Activated naive CD4-positive, alpha-beta T cell treated with anti-CD3 and anti-CD28 coated beads for 36 hours (primary cell): ENCODE measurements at regions not wholly inside any gene's neighbourhood (a gene's known extent, or its start where the extent isn't known, plus 50 kb on each side); places are given as distances from the start of the nearest gene placed in this dataset.
"Not testable (repeated sequence)": the region's sequence is repeated elsewhere in the genome, so short reads cannot be mapped to it uniquely, and the experiment has no call there.

Source experiments
- CTCF ChIA-PET: fragments of 350-600 bp; sonication (Branson Sonifier 250); formaldehyde crosslinking; loops from one replicate; lab custom pipeline; 2021; ENCODE audit warnings: antibody characterized with exemption; lab: Charles Lee
- DNase-seq: peaks from one replicate; pipeline ENCODE4 v3.0.0-alpha.2; 2020
- H3K27ac Mint-ChIP-seq: one replicate; pipeline ENCODE4 v1.8.0; 2021; ENCODE audit warnings: mild to moderate bottlenecking, mixed read lengths
- H3K27me3 Mint-ChIP-seq: one replicate; pipeline ENCODE4 v1.8.0; 2021; ENCODE audit warnings: low read depth, mixed read lengths
- H3K36me3 Mint-ChIP-seq: one replicate; pipeline ENCODE4 v1.8.0; 2021; ENCODE audit warnings: low read depth, mixed read lengths
- H3K4me1 Mint-ChIP-seq: one replicate; pipeline ENCODE4 v1.8.0; 2021; ENCODE audit warnings: low read depth, mixed read lengths
- H3K4me3 Mint-ChIP-seq: one replicate; pipeline ENCODE4 v1.8.0; 2021; ENCODE audit warnings: mild to moderate bottlenecking, moderate library complexity, mixed read lengths
- H3K9me3 Mint-ChIP-seq: one replicate; pipeline ENCODE4 v1.8.0; 2021; ENCODE audit warnings: mixed read lengths
- intact Hi-C: fragments of 100-400 bp; cut with micrococcal nuclease; formaldehyde crosslinking; loops from one replicate; pipeline ENCODE4 v1.15.1; 2023

- H3K36me3 Mint-ChIP-seq = no peaks in the 10 kb centered on the region
- intact Hi-C loops = no loop called here
- CTCF ChIA-PET = no interaction called here
- H3K4me1 Mint-ChIP-seq = no peaks in the 10 kb centered on the region
- no peaks in the 10 kb centered on the region for H3K9me3 Mint-ChIP-seq
- H3K27me3 Mint-ChIP-seq = no peaks in the 10 kb centered on the region
- H3K27ac Mint-ChIP-seq = no peak overlapping the region
- no peak overlapping the region for H3K4me3 Mint-ChIP-seq
- no peak for DNase-seq
Observed at GRCh38 chr15:87710406-87710805, 546.1 kb downstream of the NTRK3 start.

DNA sequence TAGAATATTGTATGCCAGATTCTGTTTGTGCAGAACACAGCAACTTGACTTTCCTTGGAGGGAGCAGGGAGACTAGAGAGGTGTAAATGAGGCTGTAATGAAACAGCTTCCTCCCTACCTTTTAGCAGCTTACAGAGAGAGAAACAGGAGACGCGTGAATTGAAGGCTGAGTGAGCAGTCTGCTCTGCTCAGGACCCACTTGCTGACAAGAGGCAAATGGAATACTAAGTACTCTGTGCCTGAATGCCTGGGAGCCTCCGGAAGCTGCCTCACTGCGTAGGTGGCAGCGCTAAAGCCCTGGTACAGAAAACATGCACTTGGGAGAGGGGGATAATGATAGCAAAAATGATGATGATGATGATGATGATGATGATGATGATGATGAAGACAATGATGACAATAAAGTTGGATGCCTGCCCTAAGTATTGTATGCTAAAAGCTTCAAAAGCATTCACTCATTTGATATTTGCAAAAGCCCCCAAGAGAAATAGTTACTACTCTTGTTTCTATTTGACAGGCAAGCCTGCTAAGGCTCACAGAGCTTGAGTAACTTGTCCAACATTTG lies 548.9 kb downstream of the NTRK3 start:
- Mint-ChIP-seq H3K4me1 (no peaks in the 10 kb centered on the region), H3K9me3 (no peaks in the 10 kb centered on the region), H3K36me3 (no peaks in the 10 kb centered on the region), H3K4me3 (no peak overlapping the region), H3K27ac (no peak overlapping the region), H3K27me3 (no peaks in the 10 kb centered on the region)
- CTCF ChIA-PET = interaction anchor here (0.8 kb wide), 1 partner anchor 567 kb away, joined by 3 read pairs; no protein-coding TSS in a partner anchor
- no peak for DNase-seq
- intact Hi-C loops = no loop called here

DNA sequence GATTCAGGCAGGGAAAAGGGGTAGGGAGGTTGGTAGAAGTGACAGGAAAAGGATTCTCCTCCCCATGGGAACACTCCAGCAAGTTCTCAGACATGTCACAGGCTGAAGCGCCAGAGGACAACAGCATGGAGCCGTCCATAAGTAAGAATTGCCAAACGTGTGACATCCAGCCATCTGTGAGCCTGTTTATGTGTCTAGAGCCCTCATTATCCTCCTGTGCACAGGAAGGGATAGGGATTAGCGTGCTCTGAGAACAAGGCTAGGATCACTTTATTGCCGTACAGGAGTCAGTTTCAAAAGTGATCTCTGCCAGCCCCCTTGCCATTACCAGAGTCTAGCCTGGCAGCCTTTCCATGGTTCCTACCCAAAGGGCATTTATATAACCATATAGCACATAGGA lies 549.5 kb downstream of the NTRK3 start:
- intact Hi-C loops = no loop called here
- Mint-ChIP-seq H3K36me3 (no peaks in the 10 kb centered on the region), H3K27ac (no peak overlapping the region), H3K27me3 (no peaks in the 10 kb centered on the region), H3K4me3 (no peak overlapping the region), H3K9me3 (no peaks in the 10 kb centered on the region), H3K4me1 (no peaks in the 10 kb centered on the region)
- CTCF ChIA-PET = no interaction called here
- DNase-seq = no peak

DNA sequence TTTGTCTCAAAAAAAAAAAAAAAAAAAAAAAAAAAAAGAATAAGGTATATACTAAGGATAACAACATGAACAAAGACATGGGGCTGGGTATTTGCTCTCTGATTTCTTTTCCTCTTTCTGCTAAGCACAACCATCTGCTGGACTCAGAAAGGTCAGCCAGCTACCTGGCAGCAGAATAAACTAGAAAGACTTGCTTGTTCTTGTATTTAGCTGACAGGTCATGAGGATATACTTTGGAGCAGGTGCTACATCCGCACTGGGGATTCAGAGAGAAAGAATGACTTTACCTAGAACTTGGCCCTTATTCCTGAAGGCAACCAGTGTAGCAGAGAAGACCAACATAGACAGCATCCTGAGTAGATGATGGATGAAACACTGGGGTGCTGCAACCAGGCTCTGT lies 550.5 kb downstream of the NTRK3 start:
- H3K4me3 Mint-ChIP-seq = no peak overlapping the region
- no peaks in the 10 kb centered on the region for H3K36me3 Mint-ChIP-seq
- H3K27ac Mint-ChIP-seq = no peak overlapping the region
- H3K9me3 Mint-ChIP-seq = no peaks in the 10 kb centered on the region
- CTCF ChIA-PET = no interaction called here
- intact Hi-C loops = no loop called here
- DNase-seq = no peak
- no peaks in the 10 kb centered on the region for H3K4me1 Mint-ChIP-seq
- no peaks in the 10 kb centered on the region for H3K27me3 Mint-ChIP-seq

DNA sequence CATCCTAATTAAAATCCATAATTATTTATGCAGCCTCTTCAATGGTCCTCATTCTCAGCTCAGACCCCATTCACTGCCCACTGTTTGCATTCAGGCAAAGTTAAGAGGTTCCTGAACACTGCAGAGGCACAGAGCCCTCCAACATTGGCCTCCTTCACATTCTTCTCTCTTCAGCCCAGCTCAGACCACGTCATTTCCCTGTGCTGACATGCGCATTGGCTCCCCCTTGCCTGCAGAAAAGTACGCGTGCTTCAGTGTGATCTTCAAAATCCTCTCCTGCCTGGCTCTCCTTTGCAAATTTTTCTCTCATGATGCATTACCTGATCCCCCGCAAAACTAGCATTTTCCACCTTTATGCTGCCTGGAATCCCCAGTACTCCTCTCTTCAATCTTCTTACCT lies 552.3 kb downstream of the NTRK3 start:
- intact Hi-C loops = no loop called here
- Mint-ChIP-seq H3K4me3 (no peak overlapping the region), H3K9me3 (no peaks in the 10 kb centered on the region), H3K27me3 (no peaks in the 10 kb centered on the region), H3K36me3 (no peaks in the 10 kb centered on the region), H3K4me1 (no peaks in the 10 kb centered on the region), H3K27ac (no peak overlapping the region)
- DNase-seq = no peak
- CTCF ChIA-PET = interaction anchor here (1.0 kb wide), 1 partner anchor 12 kb away, joined by 3 read pairs; no protein-coding TSS in a partner anchor

DNA sequence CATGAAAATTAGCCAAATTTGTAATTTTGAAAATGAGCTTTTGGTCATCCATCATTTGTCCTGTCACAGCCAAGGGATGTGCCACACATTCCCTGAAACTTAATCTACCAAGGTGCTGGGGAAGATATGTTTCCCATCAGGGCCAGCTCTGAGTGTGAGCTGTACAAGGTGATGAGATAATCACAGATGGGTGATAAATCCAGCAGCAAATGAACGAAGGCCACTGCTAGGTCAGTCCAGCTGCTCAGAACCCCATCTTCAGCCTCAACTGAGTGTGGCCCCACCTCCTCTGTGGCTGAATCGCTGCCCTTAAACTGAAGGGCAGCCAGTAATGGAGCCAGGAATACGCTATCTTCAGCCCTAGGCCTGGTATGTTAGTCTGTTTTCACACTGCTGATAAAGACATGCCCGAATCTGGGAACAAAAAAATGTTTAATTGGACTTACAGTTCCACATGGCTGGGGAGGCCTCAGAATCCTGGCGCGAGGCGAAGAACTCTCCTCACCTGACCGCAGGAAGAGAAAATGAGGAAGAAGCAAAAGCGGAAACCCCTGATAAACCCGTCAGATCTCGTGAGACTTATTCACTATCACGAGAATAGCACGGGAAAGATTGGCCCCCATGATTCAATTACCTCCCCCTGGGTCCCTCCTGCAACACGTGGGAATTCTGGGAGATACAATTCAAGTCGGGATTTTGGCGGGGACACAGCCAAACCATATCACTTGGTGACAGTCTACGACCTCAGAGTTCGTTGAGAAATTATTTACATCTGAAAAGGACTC lies 553.0 kb downstream of the NTRK3 start:
- Mint-ChIP-seq H3K4me1 (no peaks in the 10 kb centered on the region), H3K27ac (no peak overlapping the region), H3K4me3 (no peak overlapping the region), H3K27me3 (no peaks in the 10 kb centered on the region), H3K36me3 (no peaks in the 10 kb centered on the region), H3K9me3 (no peaks in the 10 kb centered on the region)
- CTCF ChIA-PET = no interaction called here
- intact Hi-C loops = no loop called here
- no peak for DNase-seq

DNA sequence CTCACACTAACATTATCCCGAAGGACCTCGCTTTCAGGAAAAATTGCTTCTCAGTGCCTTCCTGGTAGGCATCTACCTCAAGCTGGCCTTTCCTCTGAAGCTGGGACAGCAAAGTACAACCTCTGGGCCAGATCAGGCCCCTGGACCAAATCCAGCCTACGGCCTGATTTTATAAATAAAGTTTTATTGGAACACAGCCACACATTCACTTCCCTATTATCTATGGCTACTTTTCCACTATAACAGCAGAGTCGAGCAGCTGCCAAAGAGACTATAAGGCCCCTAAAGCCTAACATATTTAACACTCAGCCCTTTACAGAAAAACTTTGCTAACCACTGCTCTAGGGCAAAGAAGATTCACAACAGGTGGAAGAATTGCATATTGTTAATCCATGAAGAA lies 554.3 kb downstream of the NTRK3 start:
- peaks cover 1% of the 10 kb centered on the region for H3K36me3 Mint-ChIP-seq
- H3K4me3 Mint-ChIP-seq = no peak overlapping the region
- no peaks in the 10 kb centered on the region for H3K27me3 Mint-ChIP-seq
- CTCF ChIA-PET = no interaction called here
- H3K27ac Mint-ChIP-seq = no peak overlapping the region
- peaks cover 2% of the 10 kb centered on the region for H3K9me3 Mint-ChIP-seq
- intact Hi-C loops = no loop called here
- DNase-seq = no peak
- no peaks in the 10 kb centered on the region for H3K4me1 Mint-ChIP-seq

GRCh38 chr15:87698467-87698866 lies 558.1 kb downstream of the NTRK3 start:
- DNase-seq, H3K27ac Mint-ChIP-seq, intact Hi-C loops, H3K4me3 Mint-ChIP-seq, CTCF ChIA-PET, H3K36me3 Mint-ChIP-seq, H3K4me1 Mint-ChIP-seq, H3K27me3 Mint-ChIP-seq, H3K9me3 Mint-ChIP-seq: not testable (repeated sequence)

DNA sequence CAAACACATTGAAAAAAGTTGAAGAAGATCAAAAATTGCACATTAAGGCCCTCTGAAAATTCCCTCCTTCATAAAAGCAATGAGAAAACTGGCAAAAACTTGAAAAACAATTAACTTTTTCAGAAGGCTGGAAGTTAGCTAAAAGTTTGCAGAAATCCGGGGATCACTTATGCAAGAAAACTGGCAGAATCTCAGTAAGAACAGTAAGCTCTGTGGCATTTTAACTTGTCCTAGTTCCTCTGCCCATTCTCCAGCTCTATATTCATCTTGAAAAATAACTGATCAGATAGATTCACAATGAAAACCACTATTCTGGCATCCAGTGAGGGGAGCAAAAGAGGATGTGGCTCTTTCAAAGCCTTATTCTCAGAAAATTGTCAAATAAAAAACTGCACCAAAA lies 566.8 kb downstream of the NTRK3 start:
- Mint-ChIP-seq H3K4me3 (no peak overlapping the region), H3K27me3 (no peaks in the 10 kb centered on the region), H3K27ac (no peak overlapping the region), H3K36me3 (peaks cover 2% of the 10 kb centered on the region), H3K9me3 (no peaks in the 10 kb centered on the region), H3K4me1 (peaks cover 11% of the 10 kb centered on the region)
- DNase-seq = no peak
- CTCF ChIA-PET = no interaction called here
- intact Hi-C loops = no loop called here

DNA sequence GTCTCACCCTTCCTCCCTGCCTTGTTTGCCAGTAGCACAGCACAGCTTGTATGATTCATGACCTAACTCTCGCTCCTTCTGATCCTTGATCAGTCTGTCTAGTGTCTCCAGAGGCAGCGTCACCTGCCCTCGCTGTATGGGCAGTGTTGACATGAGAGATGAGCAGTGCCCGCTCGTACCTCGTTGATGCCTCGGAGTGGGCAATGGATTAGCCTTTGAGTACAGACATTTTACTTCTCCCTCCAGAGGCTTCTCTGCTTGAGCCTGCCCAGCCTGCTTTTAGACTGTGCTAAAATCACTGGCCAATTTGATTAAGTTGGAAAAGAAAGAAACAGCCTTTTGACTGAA lies 569.0 kb downstream of the NTRK3 start:
- no peak overlapping the region for H3K27ac Mint-ChIP-seq
- H3K27me3 Mint-ChIP-seq = no peaks in the 10 kb centered on the region
- intact Hi-C loops = no loop called here
- peaks cover 17% of the 10 kb centered on the region for H3K4me1 Mint-ChIP-seq
- no peaks in the 10 kb centered on the region for H3K36me3 Mint-ChIP-seq
- DNase-seq = no peak
- CTCF ChIA-PET = interaction anchor here (0.6 kb wide), 1 partner anchor 93 kb away, joined by 3 read pairs; no protein-coding TSS in a partner anchor
- no peaks in the 10 kb centered on the region for H3K9me3 Mint-ChIP-seq
- H3K4me3 Mint-ChIP-seq = no peak overlapping the region

GRCh38 chr15:87686841-87687522 lies 569.6 kb downstream of the NTRK3 start:
- Mint-ChIP-seq H3K36me3 (no peaks in the 10 kb centered on the region), H3K27ac (no peak overlapping the region), H3K9me3 (no peaks in the 10 kb centered on the region), H3K27me3 (no peaks in the 10 kb centered on the region), H3K4me1 (peaks cover 23% of the 10 kb centered on the region), H3K4me3 (no peak overlapping the region)
- CTCF ChIA-PET = no interaction called here
- intact Hi-C loops = no loop called here
- DNase-seq = no peak

- CTCF ChIA-PET = no interaction called here
- Mint-ChIP-seq H3K27ac (no peak overlapping the region), H3K36me3 (no peaks in the 10 kb centered on the region), H3K4me1 (peaks cover 28% of the 10 kb centered on the region), H3K4me3 (no peak overlapping the region), H3K27me3 (no peaks in the 10 kb centered on the region), H3K9me3 (no peaks in the 10 kb centered on the region)
- intact Hi-C loops = no loop called here
- no peak for DNase-seq
Observed at GRCh38 chr15:87686339-87686738, 570.2 kb downstream of the NTRK3 start.

DNA sequence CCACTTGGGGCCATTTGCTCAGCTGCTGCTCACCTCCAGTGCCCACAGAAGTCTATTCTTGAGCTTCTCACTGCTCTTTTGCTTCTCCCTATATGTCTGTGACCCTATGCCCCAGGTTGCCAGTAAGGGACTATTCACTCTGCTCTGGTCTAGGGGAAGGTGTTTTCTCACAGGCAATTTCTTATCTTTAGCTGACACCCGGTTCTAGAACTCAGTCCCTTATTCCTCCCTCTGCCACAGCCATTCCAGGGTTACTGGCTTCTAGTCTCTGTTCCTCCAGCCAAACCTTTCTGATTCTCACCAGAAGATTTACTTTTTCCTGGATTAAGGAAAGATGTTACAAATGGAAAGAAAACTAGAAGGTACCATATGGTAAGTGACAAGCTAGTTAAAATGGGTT lies 574.0 kb downstream of the NTRK3 start:
- peaks cover 5% of the 10 kb centered on the region for H3K9me3 Mint-ChIP-seq
- intact Hi-C loops = loop anchor here (5.0 kb wide), 1 partner anchor 40 kb away; no protein-coding TSS in a partner anchor
- peaks cover 28% of the 10 kb centered on the region for H3K4me1 Mint-ChIP-seq
- no peaks in the 10 kb centered on the region for H3K27me3 Mint-ChIP-seq
- CTCF ChIA-PET = no interaction called here
- no peak overlapping the region for H3K27ac Mint-ChIP-seq
- peaks cover 3% of the 10 kb centered on the region for H3K36me3 Mint-ChIP-seq
- DNase-seq = no peak
- no peak overlapping the region for H3K4me3 Mint-ChIP-seq
